MM.1S (cell line): ENCODE measurements at regions not wholly inside any gene's neighbourhood (a gene's known extent, or its start where the extent isn't known, plus 50 kb on each side); places are given as distances from the start of the nearest gene placed in this dataset.

Source experiments
- DNase-seq: peaks from one replicate; pipeline ENCODE4 v3.0.0-alpha.2; 2015
- H2AFZ ChIP-seq: fragments of 300-600 bp; sonication (generic); 2 replicates; pipeline ENCODE4 v1.6.0; 2016; ENCODE audit warnings: antibody characterized with exemption, low read length
- H3F3A ChIP-seq: fragments of 300-600 bp; sonication (generic); 2 replicates; pipeline ENCODE4 v1.6.1; 2016; ENCODE audit warnings: mild to moderate bottlenecking, antibody characterized with exemption, low read length, moderate library complexity, mixed read lengths; ENCODE audit not compliant: insufficient read depth
- H3K27ac ChIP-seq: fragments of 300-600 bp; sonication (generic); 2 replicates; pipeline ENCODE4 v1.5.1; 2016; ENCODE audit warnings: mild to moderate bottlenecking, low read length
- H3K27me3 ChIP-seq: fragments of 300-600 bp; sonication (generic); replicated peaks from 2 replicates; pipeline ENCODE4 v1.6.0; 2016; ENCODE audit warnings: low read length; ENCODE audit not compliant: insufficient read depth
- H3K36me3 ChIP-seq: fragments of 300-600 bp; sonication (generic); replicated peaks from 2 replicates; pipeline ENCODE4 v1.6.1; 2016; ENCODE audit warnings: mild to moderate bottlenecking, low read length, mixed read lengths; ENCODE audit not compliant: insufficient read depth
- H3K4me1 ChIP-seq: fragments of 300-600 bp; sonication (generic); 2 replicates; pipeline ENCODE4 v1.6.1; 2016; ENCODE audit warnings: low read length, mixed read lengths
- H3K4me2 ChIP-seq: fragments of 300-600 bp; sonication (generic); 2 replicates; pipeline ENCODE4 v1.6.0; 2016; ENCODE audit warnings: low read depth, low read length
- H3K4me3 ChIP-seq: fragments of 300-600 bp; sonication (generic); 2 replicates; pipeline ENCODE4 v1.5.1; 2016; ENCODE audit warnings: low read length, mixed read lengths
- H3K79me2 ChIP-seq: fragments of 300-600 bp; sonication (generic); 2 replicates; pipeline ENCODE4 v1.6.1; 2016; ENCODE audit warnings: mixed run types, low read length, mixed read lengths
- H3K9ac ChIP-seq: fragments of 300-600 bp; sonication (generic); 2 replicates; pipeline ENCODE4 v1.6.1; 2016; ENCODE audit warnings: low read length, mixed read lengths
- H3K9me2 ChIP-seq: fragments of 300-600 bp; sonication (generic); replicated peaks from 2 replicates; pipeline ENCODE4 v1.6.1; 2016; ENCODE audit warnings: mild to moderate bottlenecking, low read length, mixed read lengths; ENCODE audit not compliant: insufficient read depth
- H3K9me3 ChIP-seq: fragments of 300-600 bp; sonication (generic); replicated peaks from 2 replicates; pipeline ENCODE4 v1.6.1; 2016; ENCODE audit warnings: mild to moderate bottlenecking, low read length, mixed read lengths; ENCODE audit not compliant: insufficient read depth
- H4K20me1 ChIP-seq: fragments of 300-600 bp; sonication (generic); 2 replicates; pipeline ENCODE4 v1.6.1; 2016; ENCODE audit warnings: mild to moderate bottlenecking, low read length, moderate library complexity, mixed read lengths; ENCODE audit not compliant: insufficient read depth
- EZH2 ChIP-seq: fragments of 300-600 bp; sonication (generic); optimal IDR thresholded peaks from 2 replicates; pipeline ENCODE3; 2017; ENCODE audit warnings: low read depth, mild to moderate bottlenecking, antibody characterized with exemption, low read length, mixed read lengths
- EZH2phosphoT487 ChIP-seq: fragments of 300-600 bp; sonication (generic); IDR thresholded peaks from 2 replicates; pipeline ENCODE4 v1.6.1; 2018; ENCODE audit warnings: antibody characterized with exemption, low read length
- TF ChIP-seq, protein P1 (sequence below): fragments of 300-600 bp; sonication (generic); IDR thresholded peaks from 2 replicates; pipeline ENCODE4 v1.5.1; 2016; ENCODE audit warnings: antibody characterized with exemption, low read length, mixed read lengths

DNA sequence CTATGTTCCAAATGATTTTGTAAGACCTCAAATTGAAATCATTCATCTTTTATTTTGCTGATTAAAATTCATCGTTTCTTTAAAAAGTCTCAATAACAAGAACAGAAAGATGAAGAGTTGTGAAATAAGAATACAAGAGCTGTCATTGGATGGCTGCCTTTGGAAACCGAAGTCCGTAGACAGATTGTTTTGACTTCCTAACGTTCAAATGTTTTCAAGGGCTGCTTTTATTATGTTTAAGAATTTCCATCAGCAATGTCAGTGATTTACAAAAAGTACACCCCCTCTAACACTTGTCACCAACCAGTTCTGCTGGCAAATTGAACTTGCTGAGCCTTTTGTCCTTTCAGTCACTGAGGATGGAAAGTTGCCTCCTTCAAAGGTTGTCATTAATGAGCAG lies 89.6 kb downstream of the KCNE4 start:
- TF ChIP-seq, protein P1, sequence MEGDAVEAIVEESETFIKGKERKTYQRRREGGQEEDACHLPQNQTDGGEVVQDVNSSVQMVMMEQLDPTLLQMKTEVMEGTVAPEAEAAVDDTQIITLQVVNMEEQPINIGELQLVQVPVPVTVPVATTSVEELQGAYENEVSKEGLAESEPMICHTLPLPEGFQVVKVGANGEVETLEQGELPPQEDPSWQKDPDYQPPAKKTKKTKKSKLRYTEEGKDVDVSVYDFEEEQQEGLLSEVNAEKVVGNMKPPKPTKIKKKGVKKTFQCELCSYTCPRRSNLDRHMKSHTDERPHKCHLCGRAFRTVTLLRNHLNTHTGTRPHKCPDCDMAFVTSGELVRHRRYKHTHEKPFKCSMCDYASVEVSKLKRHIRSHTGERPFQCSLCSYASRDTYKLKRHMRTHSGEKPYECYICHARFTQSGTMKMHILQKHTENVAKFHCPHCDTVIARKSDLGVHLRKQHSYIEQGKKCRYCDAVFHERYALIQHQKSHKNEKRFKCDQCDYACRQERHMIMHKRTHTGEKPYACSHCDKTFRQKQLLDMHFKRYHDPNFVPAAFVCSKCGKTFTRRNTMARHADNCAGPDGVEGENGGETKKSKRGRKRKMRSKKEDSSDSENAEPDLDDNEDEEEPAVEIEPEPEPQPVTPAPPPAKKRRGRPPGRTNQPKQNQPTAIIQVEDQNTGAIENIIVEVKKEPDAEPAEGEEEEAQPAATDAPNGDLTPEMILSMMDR: no peak
- TF ChIP-seq EZH2phosphoT487: no peak
- TF ChIP-seq EZH2: no peak
- Histone ChIP-seq H3F3A (no peaks in the 10 kb centered on the region), H4K20me1 (no peaks in the 10 kb centered on the region), H2AFZ (no peak overlapping the region), H3K27ac (no peak overlapping the region), H3K9me2 (no peaks in the 10 kb centered on the region), H3K4me2 (no peak overlapping the region), H3K4me3 (no peak overlapping the region), H3K79me2 (no peaks in the 10 kb centered on the region), H3K9me3 (no peaks in the 10 kb centered on the region), H3K9ac (no peak overlapping the region), H3K36me3 (no peaks in the 10 kb centered on the region), H3K4me1 (no peaks in the 10 kb centered on the region), H3K27me3 (no peaks in the 10 kb centered on the region)
- no peak for DNase-seq

DNA sequence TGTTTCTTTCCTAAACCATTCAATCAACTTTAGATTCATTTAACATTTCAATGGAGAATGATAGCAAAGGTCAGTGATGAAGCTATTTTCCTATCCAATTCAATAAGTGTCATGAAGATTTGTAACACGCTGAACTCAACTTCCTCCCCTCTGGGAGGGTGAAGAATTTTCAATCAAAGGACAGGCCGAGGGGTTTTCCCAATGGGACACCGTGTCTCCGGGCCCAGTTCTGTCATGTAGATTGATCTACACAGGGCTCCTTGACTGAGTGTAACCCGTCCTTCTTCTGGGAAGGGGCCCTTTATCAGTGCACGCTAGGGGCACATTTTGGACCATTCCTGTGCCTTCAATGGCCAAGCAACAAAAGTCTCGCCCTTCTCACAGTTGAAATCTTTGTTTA lies 90.1 kb downstream of the KCNE4 start:
- H3K36me3 ChIP-seq: no peaks in the 10 kb centered on the region
- H3K9ac ChIP-seq: no peak overlapping the region
- no peak for DNase-seq
- H3K27me3 ChIP-seq: no peaks in the 10 kb centered on the region
- H3F3A ChIP-seq: no peaks in the 10 kb centered on the region
- no peaks in the 10 kb centered on the region for H3K4me1 ChIP-seq
- no peak overlapping the region for H3K4me3 ChIP-seq
- no peak for TF ChIP-seq EZH2
- no peak for TF ChIP-seq EZH2phosphoT487
- TF ChIP-seq, protein P1: no peak
- no peaks in the 10 kb centered on the region for H3K9me3 ChIP-seq
- no peaks in the 10 kb centered on the region for H3K9me2 ChIP-seq
- no peak overlapping the region for H3K27ac ChIP-seq
- H3K4me2 ChIP-seq: no peak overlapping the region
- no peak overlapping the region for H2AFZ ChIP-seq
- no peaks in the 10 kb centered on the region for H3K79me2 ChIP-seq
- no peaks in the 10 kb centered on the region for H4K20me1 ChIP-seq

DNA sequence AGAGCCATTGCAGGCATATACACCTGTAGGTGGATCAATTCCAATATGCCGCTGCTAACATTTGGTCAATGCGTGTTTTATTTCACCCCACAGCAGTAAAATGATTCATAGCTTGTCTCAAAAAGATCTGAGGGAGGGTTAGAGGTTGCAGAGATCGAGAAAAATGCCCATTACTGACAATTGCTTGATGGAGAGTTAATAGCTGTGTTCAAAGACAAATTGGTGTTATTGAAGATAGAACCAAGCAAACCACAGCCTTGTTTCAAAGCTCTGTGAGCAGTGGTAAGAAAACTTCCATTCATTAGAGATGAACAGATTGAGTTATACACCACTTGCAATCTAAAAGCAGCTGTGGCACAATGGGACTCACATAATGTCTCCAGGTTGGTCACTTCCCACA lies 95.4 kb downstream of the KCNE4 start:
- Histone ChIP-seq H3K9ac (no peak overlapping the region), H3K36me3 (no peaks in the 10 kb centered on the region), H3K9me3 (no peaks in the 10 kb centered on the region), H3K9me2 (no peaks in the 10 kb centered on the region), H3K79me2 (no peaks in the 10 kb centered on the region), H4K20me1 (no peaks in the 10 kb centered on the region), H3F3A (no peaks in the 10 kb centered on the region), H3K27me3 (no peaks in the 10 kb centered on the region), H3K4me1 (no peaks in the 10 kb centered on the region), H3K27ac (no peak overlapping the region), H2AFZ (no peak overlapping the region), H3K4me3 (no peak overlapping the region), H3K4me2 (no peak overlapping the region)
- no peak for DNase-seq
- TF ChIP-seq EZH2phosphoT487 (no peak), EZH2 (no peak)
- TF ChIP-seq, protein P1: no peak

DNA sequence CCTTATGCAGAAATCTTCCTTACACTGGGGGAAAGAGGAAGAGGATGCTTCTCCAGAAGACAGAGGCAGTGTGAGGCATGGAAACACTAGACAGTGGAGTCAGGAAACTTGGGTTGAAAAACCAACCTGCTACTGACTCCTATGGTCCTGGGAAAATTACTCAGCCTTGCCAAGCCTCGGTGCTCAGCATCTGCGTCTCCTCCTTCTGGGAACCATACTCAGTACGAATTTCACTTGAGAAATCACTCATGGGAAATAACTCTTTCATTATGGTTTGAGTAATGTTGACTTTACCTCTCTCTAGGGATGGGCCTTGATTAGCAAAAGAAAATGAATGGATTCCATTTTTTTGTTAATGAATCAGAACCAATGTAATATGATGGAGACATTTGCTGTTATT lies 96.5 kb downstream of the KCNE4 start:
- Histone ChIP-seq H3K36me3 (no peaks in the 10 kb centered on the region), H3K4me1 (no peaks in the 10 kb centered on the region)

More for the DNA sequence above, 96.5 kb downstream of the KCNE4 start:
- TF ChIP-seq, protein P1: no peak
- TF ChIP-seq EZH2phosphoT487 (no peak), EZH2 (no peak)
- H3K9me3 ChIP-seq: no peaks in the 10 kb centered on the region
- DNase-seq: no peak
- no peaks in the 10 kb centered on the region for H3K9me2 ChIP-seq
- H3K4me2 ChIP-seq: no peak overlapping the region
- no peak overlapping the region for H2AFZ ChIP-seq
- no peaks in the 10 kb centered on the region for H4K20me1 ChIP-seq
- H3K27ac ChIP-seq: no peak overlapping the region
- H3F3A ChIP-seq: no peaks in the 10 kb centered on the region
- no peak overlapping the region for H3K9ac ChIP-seq
- H3K4me3 ChIP-seq: no peak overlapping the region
- no peaks in the 10 kb centered on the region for H3K27me3 ChIP-seq
- H3K79me2 ChIP-seq: no peaks in the 10 kb centered on the region
